SH-SY5Y (cell line): ENCODE measurements at regions not wholly inside any gene's neighbourhood (a gene's known extent, or its start where the extent isn't known, plus 50 kb on each side); places are given as distances from the start of the nearest gene placed in this dataset.

Source experiments
- GATA2 ChIP-seq: IDR thresholded peaks from 2 replicates; pipeline ENCODE4 v1.6.1; 2011; ENCODE audit warnings: mild to moderate bottlenecking, low read depth, low read length
- GATA3 ChIP-seq: IDR thresholded peaks from 2 replicates; pipeline ENCODE4 v1.6.1; 2011; ENCODE audit warnings: low read depth, mild to moderate bottlenecking, low read length, moderate library complexity

- TF ChIP-seq GATA2 (no peak), GATA3 (no peak)
Observed at GRCh38 chr3:162677475-162677874, 1180.9 kb downstream of the OTOL1 start.
